OCI-LY1 (cell line): ENCODE measurements at regions not wholly inside any gene's neighbourhood (a gene's known extent, or its start where the extent isn't known, plus 50 kb on each side); places are given as distances from the start of the nearest gene placed in this dataset.

Source experiments
- CTCF ChIP-seq: fragments of 200-600 bp; sonication (generic), shearing (Covaris generic); IDR thresholded peaks from 2 replicates; pipeline ENCODE4 v1.5.1; 2017; ENCODE audit warnings: mild to moderate bottlenecking, antibody characterized with exemption, low read length, moderate library complexity, mixed read lengths
- EZH2 ChIP-seq: fragments of 200-600 bp; sonication (generic), shearing (Covaris generic); IDR thresholded peaks from 2 replicates; pipeline ENCODE4 v1.8.0; 2017; ENCODE audit warnings: borderline replicate concordance, mixed run types, mild to moderate bottlenecking, antibody characterized with exemption, low read length, moderate library complexity, mixed read lengths

- TF ChIP-seq CTCF (no peak), EZH2 (no peak)
Observed at GRCh38 chr7:95660023-95660434, 63.7 kb upstream of the PDK4 start.
